ENCODE measurements at regions not wholly inside any gene's neighbourhood (a gene's known extent, or its start where the extent isn't known, plus 50 kb on each side); places are given as distances from the start of the nearest gene placed in this dataset.

- DNase-seq (ENCODE audit: extremely low read depth, low read depth) = no peak
Measured at GRCh38 chr14:76599559-76600287, 161.5 kb upstream of the VASH1 start.

DNA sequence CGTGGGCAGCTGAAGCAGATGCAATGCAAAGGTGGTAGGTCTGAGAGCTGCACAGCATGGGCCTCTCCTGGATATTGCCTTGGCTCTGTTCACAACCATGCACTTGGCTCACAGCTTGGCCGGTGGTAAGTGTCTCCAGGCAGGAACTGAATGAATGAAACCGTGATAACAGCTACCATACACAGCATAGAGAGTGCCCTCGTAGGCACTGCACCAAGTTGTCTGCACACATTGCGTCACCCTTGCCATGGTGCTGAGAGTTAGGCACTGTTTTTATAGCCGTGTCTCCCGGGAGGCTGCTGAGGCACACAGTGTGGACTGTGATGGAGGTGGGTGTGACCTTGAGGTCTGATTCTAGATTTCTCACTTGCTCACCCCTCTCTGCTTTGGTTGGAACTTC is 157.6 kb upstream of the VASH1 start:
- DNase-seq (ENCODE audit: extremely low read depth, low read depth) = peak; percentile 2

DNA sequence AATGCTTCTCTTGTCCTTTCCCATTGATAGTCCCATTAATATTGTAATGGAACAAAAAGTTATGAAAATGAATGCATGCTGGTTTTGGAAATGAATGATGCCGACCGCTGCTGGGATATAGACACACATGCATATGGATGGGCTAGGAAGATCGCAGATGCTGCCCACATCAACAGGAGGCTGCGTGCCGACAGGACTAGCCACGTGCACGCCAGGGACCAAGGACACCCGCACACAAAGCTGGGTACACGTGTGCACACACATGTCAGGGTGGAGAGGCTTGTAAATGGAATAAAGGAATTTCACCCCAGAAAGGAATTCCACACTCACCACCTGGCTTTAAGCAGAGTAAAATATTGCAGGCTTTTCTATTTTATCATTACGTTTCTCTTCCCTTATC is 153.8 kb upstream of the VASH1 start:
- no peak for DNase-seq (ENCODE audit: extremely low read depth, low read depth)

DNA sequence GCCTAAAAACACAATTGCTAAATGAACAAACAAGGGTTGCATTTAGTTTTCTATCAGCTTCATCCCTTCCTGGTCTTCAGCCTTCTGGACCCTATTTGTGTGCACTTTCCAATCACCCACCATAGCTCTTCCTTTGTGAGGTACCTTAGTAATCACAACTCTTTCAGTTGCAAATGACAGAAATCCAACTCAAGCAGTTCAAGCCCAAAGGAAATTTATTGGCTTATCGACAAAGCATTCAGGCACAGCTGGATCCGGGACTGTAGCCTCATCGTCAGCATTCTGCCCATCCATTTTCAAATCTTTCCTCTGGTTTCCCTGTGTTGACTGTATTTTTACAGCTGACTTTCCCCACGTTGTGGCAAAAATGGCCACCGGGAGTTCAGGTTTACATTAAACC is 148.6 kb upstream of the VASH1 start:
- no peak for DNase-seq (ENCODE audit: extremely low read depth, low read depth)

DNA sequence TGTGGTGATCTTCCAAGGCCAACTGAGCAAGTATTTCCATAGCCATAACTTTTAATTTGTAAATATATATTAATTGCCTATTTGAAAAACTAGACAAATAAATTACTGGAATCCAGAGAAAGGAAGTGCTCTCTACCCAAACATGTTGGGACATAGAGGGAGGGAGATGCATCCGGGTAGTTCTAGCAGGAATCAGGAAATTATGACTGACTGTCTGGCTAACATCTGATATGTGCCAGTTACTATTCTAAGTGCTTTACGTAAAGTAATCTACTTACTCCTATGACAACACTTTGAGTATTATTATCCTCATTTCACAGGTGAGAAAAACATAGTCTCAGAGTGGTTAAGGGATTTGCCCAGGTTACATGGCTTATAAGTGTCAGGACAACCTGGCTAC is 147.7 kb upstream of the VASH1 start:
- DNase-seq (ENCODE audit: extremely low read depth, low read depth) = no peak

- no peak for DNase-seq (ENCODE audit: extremely low read depth, low read depth)
Measured at GRCh38 chr14:76615331-76615730, 145.9 kb upstream of the VASH1 start.

- no peak for DNase-seq (ENCODE audit: extremely low read depth, low read depth)
Measured at GRCh38 chr14:76617440-76617839, 143.8 kb upstream of the VASH1 start.

DNA sequence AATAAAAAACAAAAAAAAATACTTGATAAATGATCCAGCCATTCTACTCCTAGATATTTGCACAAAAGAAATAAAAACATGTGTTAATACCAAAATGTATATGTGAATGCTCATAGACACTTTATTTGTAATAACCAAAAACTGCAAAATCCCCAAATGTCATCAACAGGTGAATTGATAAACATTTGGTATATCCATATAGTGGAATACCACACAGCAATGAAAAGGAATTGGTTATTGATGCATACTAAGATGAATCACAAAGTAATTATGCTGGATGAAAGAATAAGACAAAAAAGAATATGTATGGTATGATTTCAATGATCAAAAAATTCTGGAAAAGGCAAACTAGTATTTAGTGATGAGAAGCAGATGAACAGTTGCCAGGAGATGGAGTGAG is 124.7 kb upstream of the VASH1 start:
- no peak for DNase-seq (ENCODE audit: extremely low read depth, low read depth)

DNA sequence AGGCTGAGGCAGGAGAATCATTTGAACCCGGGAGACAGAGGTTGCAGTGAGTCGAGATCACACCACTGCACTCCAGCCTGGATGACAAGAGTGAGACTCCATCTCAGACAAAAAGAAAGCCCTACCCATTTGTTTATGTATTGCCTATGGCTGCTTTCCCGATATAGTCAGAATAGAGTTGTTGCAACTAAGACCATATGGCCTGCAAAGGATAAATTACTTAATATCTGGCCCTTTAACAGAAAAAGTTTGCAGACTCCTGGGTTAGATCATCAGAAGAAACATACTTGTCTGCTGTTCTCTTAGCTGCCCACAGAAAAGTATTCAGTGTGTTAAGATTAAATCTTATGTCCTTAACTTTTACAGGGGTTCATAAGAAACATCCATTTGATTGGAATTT is 122.4 kb upstream of the VASH1 start:
- DNase-seq (ENCODE audit: extremely low read depth, low read depth) = no peak

GRCh38 chr14:76639606-76640229 is 121.5 kb upstream of the VASH1 start:
- DNase-seq (ENCODE audit: extremely low read depth, low read depth) = no peak

GRCh38 chr14:76640923-76641395 is 120.3 kb upstream of the VASH1 start:
- DNase-seq (ENCODE audit: extremely low read depth, low read depth) = no peak

DNA sequence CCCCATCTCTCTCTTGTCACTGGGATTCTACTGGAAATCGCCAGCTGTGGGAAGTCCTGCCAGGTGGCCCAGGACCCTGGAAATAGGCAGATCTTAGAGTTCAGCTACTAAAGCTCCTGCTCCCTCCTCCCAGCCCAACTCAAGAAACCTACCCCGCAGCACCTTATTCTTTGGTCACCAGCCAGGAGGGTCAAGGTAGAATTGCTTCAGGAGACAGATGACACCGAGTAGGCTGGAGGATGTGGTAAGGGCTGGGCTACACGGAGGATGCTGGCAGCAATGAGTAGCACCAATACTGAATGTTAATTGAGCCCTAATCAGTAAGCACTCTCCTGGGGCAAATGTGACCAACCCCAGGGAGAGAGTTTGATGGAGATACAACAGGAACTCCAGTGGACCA is 119.7 kb upstream of the VASH1 start:
- DNase-seq (ENCODE audit: extremely low read depth, low read depth) = no peak

- DNase-seq (ENCODE audit: extremely low read depth, low read depth) = no peak
Measured at GRCh38 chr14:76643887-76644286, 117.4 kb upstream of the VASH1 start.

- peak; percentile 26 for DNase-seq (ENCODE audit: extremely low read depth, low read depth)
Measured at GRCh38 chr14:76644855-76645518, 116.3 kb upstream of the VASH1 start.

- DNase-seq (ENCODE audit: extremely low read depth, low read depth) = peak; percentile 58
Measured at GRCh38 chr14:76647697-76648298, 113.5 kb upstream of the VASH1 start.

GRCh38 chr14:76651410-76652055 is 109.7 kb upstream of the VASH1 start:
- DNase-seq (ENCODE audit: extremely low read depth, low read depth) = no peak

DNA sequence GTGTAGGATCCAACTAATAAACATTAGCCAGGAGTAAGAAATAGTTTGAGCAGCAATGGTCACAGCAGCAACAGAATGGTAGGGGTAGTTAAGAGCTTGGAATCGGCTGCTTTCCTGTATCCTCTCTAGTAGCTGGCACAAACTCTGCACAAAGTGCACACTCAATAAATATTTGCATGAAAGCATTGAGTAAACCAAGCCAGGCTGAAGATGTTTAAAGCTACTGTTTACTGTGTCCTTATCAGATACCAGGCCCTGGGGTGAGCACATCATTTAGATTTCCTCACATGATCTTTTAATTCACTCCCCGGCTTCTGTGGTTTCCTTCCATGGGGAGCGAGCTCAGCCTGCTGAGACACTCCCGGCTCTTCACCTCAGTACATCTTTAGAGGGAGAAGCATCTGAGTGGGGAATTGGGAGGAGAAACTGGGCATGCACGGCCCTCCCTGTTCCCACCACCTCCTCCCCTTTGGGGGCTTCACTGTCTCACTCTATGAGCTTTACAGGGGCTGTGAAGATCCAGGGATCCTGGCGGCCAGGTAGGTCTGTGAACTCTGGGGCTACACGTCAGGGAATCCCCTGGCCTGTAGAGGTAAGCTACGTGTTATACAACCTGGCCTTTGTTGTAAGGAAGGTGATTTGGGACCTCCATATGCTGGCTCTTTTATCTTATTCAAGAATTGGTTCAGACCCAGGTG is 107.2 kb upstream of the VASH1 start:
- DNase-seq (ENCODE audit: extremely low read depth, low read depth) = no peak

- no peak for DNase-seq (ENCODE audit: extremely low read depth, low read depth)
Measured at GRCh38 chr14:76654573-76655108, 106.6 kb upstream of the VASH1 start.

DNA sequence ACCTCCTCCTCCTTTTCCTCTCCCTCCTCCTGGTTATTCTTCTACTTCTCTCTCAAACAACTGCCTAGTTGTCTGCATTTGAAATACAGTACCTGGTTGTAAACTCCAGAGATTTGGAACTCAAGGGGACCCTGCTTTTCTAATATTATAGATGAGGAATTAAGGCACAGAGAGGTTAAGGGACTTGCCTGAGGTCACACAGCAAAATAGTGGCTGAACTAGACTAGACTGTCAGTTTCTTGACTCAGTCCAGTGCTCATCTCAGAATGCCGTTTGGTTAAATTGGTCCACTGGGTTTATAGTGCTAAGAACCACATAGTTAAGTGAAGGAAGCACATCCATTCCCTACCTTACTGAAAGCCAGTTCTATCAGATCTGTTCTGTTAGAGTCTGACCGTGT is 105.9 kb upstream of the VASH1 start:
- no peak for DNase-seq (ENCODE audit: extremely low read depth, low read depth)

GRCh38 chr14:76656592-76656991 is 104.7 kb upstream of the VASH1 start:
- DNase-seq (ENCODE audit: extremely low read depth, low read depth) = no peak
